SK-N-SH (cell line): ENCODE measurements at regions not wholly inside any gene's neighbourhood (a gene's known extent, or its start where the extent isn't known, plus 50 kb on each side); places are given as distances from the start of the nearest gene placed in this dataset.

Experiments
- CTCF ChIP-seq: fragments of 200-600 bp; sonication (generic); IDR thresholded peaks from 2 replicates; pipeline ENCODE4 v1.6.1; 2017; ENCODE audit warnings: antibody characterized with exemption, mild to moderate bottlenecking, moderate library complexity
- EP300 ChIP-seq, 2 experiments: IDR thresholded peaks; 2 replicates each; pipeline versions ENCODE4 v1.4.0 to v1.6.1; 2012; ENCODE audit warnings: borderline replicate concordance in 1 of 2, low read depth in 1 of 2, low read length in 1 of 2
- FOSL2 ChIP-seq: IDR thresholded peaks from 2 replicates; pipeline ENCODE4 v1.4.0; 2012; ENCODE audit warnings: low read depth, mild to moderate bottlenecking, moderate library complexity, borderline replicate concordance
- FOXM1 ChIP-seq: IDR thresholded peaks from 2 replicates; pipeline ENCODE4 v1.4.0; 2012; ENCODE audit warnings: low read depth, mild to moderate bottlenecking
- MAX ChIP-seq: IDR thresholded peaks from 2 replicates; pipeline ENCODE4 v1.4.0; 2012; ENCODE audit warnings: low read depth
- MXI1 ChIP-seq: IDR thresholded peaks from 2 replicates; pipeline ENCODE4 v1.6.1; 2012; ENCODE audit warnings: mild to moderate bottlenecking, low read depth, low read length, improper control_type of control experiment
- NFIC ChIP-seq: IDR thresholded peaks from 2 replicates; pipeline ENCODE4 v1.4.0; 2012; ENCODE audit warnings: borderline replicate concordance
- PBX3 ChIP-seq: IDR thresholded peaks from 2 replicates; pipeline ENCODE4; 2012
- POLR2AphosphoS5 ChIP-seq: IDR thresholded peaks from 2 replicates; pipeline ENCODE4 v1.6.1; 2012; ENCODE audit warnings: low read depth, low read length
- RCOR1 ChIP-seq: fragments of 150-350 bp; IDR thresholded peaks from 2 replicates; pipeline ENCODE4 v1.6.1; 2017; ENCODE audit warnings: antibody characterized with exemption, low read length
- REST ChIP-seq: IDR thresholded peaks from 2 replicates; pipeline ENCODE4 v1.6.1; 2012; ENCODE audit warnings: mild to moderate bottlenecking, low read depth, low read length, moderate library complexity
- TAF1 ChIP-seq: IDR thresholded peaks from 2 replicates; pipeline ENCODE4 v1.6.1; 2012; ENCODE audit warnings: low read depth, mild to moderate bottlenecking, low read length, moderate library complexity, borderline replicate concordance

- TF ChIP-seq PBX3 (no peak), FOSL2 (no peak), CTCF (no peak), NFIC (no peak), MXI1 (no peak), FOXM1 (no peak), POLR2AphosphoS5 (no peak), EP300 (IDR thresholded peaks at IDR 0.05; ENCODE audit: borderline replicate concordance in 1 of 2, low read depth in 1 of 2, low read length in 1 of 2) (no peak), TAF1 (no peak), MAX (no peak), REST (no peak), RCOR1 (no peak)
Measured at GRCh38 chr13:82698941-82699340, 1183.3 kb downstream of the SLITRK1 start.
